ENCODE measurements at regions not wholly inside any gene's neighbourhood (a gene's known extent, or its start where the extent isn't known, plus 50 kb on each side); places are given as distances from the start of the nearest gene placed in this dataset.
"Not testable (repeated sequence)": the region's sequence is repeated elsewhere in the genome, so short reads cannot be mapped to it uniquely, and the experiment has no call there.

GRCh38 chr9:78712903-78713613 is 416.1 kb downstream of the PSAT1 start:
- intact Hi-C loops (cut with DNase I; ENCODE audit: low total_unique reads), result no loop called here
- TF ChIP-seq POLR2A (IDR thresholded peaks at IDR 0.05), result no peak
- no peak for TF ChIP-seq CTCF (IDR thresholded peaks at IDR 0.05)
- H3K27ac ChIP-seq, result no peak overlapping the region
- no peaks in the 10 kb centered on the region for H3K9me3 ChIP-seq
- H3K27me3 ChIP-seq, result no peaks in the 10 kb centered on the region
- no peaks in the 10 kb centered on the region for H3K4me1 ChIP-seq
- 61 to 70% methylated on average over 4 of the region's 4 CpGs for WGBS, 2 donors
- DNase-seq, result no peak
- no peak overlapping the region for H3K4me3 ChIP-seq
- H3K36me3 ChIP-seq (ENCODE audit: low read depth, missing control alignments), result no peaks in the 10 kb centered on the region

GRCh38 chr9:78713614-78714405 is 416.9 kb downstream of the PSAT1 start:
- Histone ChIP-seq H3K36me3 (ENCODE audit: low read depth, missing control alignments) (no peaks in the 10 kb centered on the region), H3K9me3 (no peaks in the 10 kb centered on the region), H3K4me1 (no peaks in the 10 kb centered on the region), H3K4me3 (no peak overlapping the region), H3K27me3 (no peaks in the 10 kb centered on the region), H3K27ac (no peak overlapping the region)
- DNase-seq, result no peak
- WGBS, 2 donors, result 59 to 65% methylated on average over 5 of the region's 5 CpGs
- intact Hi-C loops (cut with DNase I; ENCODE audit: low total_unique reads), result no loop called here
- TF ChIP-seq CTCF (IDR thresholded peaks at IDR 0.05), result no peak
- TF ChIP-seq POLR2A (IDR thresholded peaks at IDR 0.05), result no peak

DNA sequence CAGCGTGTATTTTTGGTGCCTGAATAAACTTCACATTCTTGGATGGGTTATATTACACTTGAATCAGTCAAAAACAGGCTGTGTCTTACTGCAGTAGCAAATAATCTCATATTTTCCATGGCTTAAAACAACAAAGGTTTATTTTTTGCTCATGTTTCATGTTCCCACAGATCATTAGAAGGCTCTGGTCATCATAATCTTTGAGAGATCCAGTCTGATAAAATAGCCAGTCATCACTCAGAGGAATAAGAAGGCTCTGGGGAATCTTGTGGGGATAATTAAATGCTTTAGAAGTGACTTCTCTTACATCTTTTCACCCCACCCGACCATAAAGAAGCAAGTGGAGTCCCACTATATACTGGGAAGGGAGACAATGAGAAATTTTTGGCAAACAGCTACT is 417.7 kb downstream of the PSAT1 start:
- Histone ChIP-seq H3K4me1 (no peaks in the 10 kb centered on the region), H3K9me3 (no peaks in the 10 kb centered on the region), H3K36me3 (ENCODE audit: low read depth, missing control alignments) (no peaks in the 10 kb centered on the region), H3K27ac (no peak overlapping the region), H3K27me3 (no peaks in the 10 kb centered on the region), H3K4me3 (no peak overlapping the region)
- 47 to 52% methylated on average over 2 of the region's 2 CpGs for WGBS, 2 donors
- intact Hi-C loops (cut with DNase I; ENCODE audit: low total_unique reads), result no loop called here
- TF ChIP-seq POLR2A (IDR thresholded peaks at IDR 0.05), result no peak
- DNase-seq, result no peak

DNA sequence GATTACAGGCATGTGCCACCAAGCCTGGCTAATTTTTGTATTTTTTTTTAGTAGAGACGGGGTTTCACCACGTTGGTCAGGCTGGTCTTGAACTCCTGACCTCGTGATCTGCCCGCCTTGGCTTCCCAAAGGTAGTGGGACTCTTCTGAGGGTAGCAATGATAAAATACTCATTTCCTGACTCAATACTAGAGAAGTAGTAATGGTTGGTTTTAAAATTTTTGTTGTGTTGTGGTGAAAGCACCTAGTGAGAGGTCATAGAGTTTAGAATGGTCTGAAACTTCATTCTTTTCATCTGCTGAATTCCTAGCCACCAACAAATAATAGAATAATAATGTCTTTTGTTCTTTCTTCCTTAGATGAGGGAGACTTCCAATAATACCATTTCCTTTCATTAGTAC is 422.1 kb downstream of the PSAT1 start:
- H3K4me1 ChIP-seq; intact Hi-C loops (cut with DNase I; ENCODE audit: low total_unique reads); H3K9me3 ChIP-seq; H3K27ac ChIP-seq; H3K27me3 ChIP-seq; H3K4me3 ChIP-seq; DNase-seq; H3K36me3 ChIP-seq (ENCODE audit: low read depth, missing control alignments): not testable (repeated sequence)
- 89 to 95% methylated on average over 4 of the region's 4 CpGs for WGBS, 2 donors

GRCh38 chr9:78724896-78725295 is 428.0 kb downstream of the PSAT1 start:
- H3K27me3 ChIP-seq, result no peaks in the 10 kb centered on the region
- TF ChIP-seq POLR2A (IDR thresholded peaks at IDR 0.05) (no peak), CTCF (IDR thresholded peaks at IDR 0.05) (no peak)
- H3K36me3 ChIP-seq (ENCODE audit: low read depth, missing control alignments), result no peaks in the 10 kb centered on the region
- no peak overlapping the region for H3K4me3 ChIP-seq
- no peaks in the 10 kb centered on the region for H3K9me3 ChIP-seq
- intact Hi-C loops (cut with DNase I; ENCODE audit: low total_unique reads), result no loop called here
- WGBS, 2 donors, result 98 to 100% methylated on average over 2 of the region's 2 CpGs
- no peak for DNase-seq
- H3K4me1 ChIP-seq, result no peaks in the 10 kb centered on the region
- no peak overlapping the region for H3K27ac ChIP-seq

Measured in testis (tissue), 2 donors.